ENCODE measurements at regions not wholly inside any gene's neighbourhood (a gene's known extent, or its start where the extent isn't known, plus 50 kb on each side); places are given as distances from the start of the nearest gene placed in this dataset.

DNA sequence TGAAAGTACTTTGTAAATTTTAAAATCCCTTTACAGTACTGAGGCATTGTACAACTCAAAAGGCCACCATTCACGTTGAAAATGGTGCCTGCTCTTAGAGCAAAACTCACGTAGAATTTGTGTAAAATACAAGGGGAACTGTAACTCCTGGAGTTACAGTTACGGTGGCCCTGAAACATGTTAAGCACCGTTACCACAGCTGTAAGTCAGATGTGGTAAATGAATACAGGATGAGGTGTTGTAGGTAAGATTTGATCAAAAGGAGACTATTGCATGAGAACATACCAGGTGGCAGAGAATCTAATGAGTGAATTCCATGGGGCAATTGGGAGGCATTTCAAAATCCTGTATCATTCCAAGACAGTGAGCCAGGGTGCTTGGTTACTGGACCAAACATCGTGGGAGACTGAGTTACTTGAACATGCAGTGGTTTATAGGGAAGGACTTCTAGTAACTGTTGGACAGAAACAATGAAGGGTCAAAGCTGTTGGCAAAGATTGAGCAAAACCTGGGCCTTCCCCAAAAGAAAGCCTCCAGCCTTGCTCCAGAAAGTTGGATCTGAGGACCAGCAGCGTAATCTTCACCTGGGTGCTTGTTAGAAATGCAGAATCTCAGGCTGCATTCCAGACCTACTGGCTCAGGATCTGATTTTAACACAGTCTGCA is 535.8 kb upstream of the POU3F3 start:
- no peak overlapping the region for H3K27ac ChIP-seq

DNA sequence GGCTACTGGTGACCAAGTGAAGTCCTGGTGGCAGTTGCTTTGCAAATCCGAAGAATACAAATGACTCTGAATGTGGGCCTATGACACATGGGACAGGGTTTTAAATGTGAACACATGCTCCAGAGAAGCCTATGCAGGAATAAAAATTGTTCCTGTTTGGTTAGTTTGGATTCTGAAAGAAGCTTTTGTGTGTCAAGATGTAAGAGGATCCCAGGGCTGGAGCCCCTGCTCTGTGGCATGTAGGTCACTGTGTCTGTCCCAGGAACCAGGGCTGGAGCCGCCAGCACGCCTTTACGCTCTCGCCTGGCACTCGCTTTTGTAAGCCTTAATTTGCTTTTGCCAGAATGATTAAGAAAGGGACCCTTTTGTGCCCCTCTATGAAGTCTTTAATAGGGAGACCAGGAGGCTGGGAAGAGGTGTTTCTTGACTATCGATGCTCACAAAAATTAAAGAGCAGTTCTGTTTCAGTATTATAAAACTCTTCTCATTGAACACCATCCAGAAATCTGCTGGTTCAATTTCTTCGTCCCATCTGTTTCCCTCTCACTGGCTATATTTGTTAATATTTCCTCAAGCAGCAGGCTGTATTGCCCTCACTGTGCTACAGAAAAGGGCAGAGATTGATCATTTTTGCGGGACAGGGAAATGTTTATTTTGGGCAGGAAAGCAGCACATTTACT is 532.7 kb upstream of the POU3F3 start:
- H3K9me3 ChIP-seq (ENCODE audit: severe bottlenecking) = no peaks in the 10 kb centered on the region
- no peak for DNase-seq
- H3K27me3 ChIP-seq (ENCODE audit: insufficient read depth, low read depth, severe bottlenecking) = peaks cover 67% of the 10 kb centered on the region
- H3K36me3 ChIP-seq = no peaks in the 10 kb centered on the region
- no peak overlapping the region for H3K4me3 ChIP-seq (ENCODE audit: low read depth, low read length)
- TF ChIP-seq, protein P1, sequence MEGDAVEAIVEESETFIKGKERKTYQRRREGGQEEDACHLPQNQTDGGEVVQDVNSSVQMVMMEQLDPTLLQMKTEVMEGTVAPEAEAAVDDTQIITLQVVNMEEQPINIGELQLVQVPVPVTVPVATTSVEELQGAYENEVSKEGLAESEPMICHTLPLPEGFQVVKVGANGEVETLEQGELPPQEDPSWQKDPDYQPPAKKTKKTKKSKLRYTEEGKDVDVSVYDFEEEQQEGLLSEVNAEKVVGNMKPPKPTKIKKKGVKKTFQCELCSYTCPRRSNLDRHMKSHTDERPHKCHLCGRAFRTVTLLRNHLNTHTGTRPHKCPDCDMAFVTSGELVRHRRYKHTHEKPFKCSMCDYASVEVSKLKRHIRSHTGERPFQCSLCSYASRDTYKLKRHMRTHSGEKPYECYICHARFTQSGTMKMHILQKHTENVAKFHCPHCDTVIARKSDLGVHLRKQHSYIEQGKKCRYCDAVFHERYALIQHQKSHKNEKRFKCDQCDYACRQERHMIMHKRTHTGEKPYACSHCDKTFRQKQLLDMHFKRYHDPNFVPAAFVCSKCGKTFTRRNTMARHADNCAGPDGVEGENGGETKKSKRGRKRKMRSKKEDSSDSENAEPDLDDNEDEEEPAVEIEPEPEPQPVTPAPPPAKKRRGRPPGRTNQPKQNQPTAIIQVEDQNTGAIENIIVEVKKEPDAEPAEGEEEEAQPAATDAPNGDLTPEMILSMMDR (IDR thresholded peaks at IDR 0.05; ENCODE audit: low read depth, low read length) = no peak
- no peak overlapping the region for H3K27ac ChIP-seq

More for the DNA sequence above, 535.8 kb upstream of the POU3F3 start:
- Histone ChIP-seq H3K36me3 (no peaks in the 10 kb centered on the region), H3K9me3 (ENCODE audit: severe bottlenecking) (no peaks in the 10 kb centered on the region), H3K4me3 (ENCODE audit: low read depth, low read length) (no peak overlapping the region), H3K27me3 (ENCODE audit: insufficient read depth, low read depth, severe bottlenecking) (peaks cover 65% of the 10 kb centered on the region)
- DNase-seq = no peak
- TF ChIP-seq, protein P1 (IDR thresholded peaks at IDR 0.05; ENCODE audit: low read depth, low read length) = no peak

DNA sequence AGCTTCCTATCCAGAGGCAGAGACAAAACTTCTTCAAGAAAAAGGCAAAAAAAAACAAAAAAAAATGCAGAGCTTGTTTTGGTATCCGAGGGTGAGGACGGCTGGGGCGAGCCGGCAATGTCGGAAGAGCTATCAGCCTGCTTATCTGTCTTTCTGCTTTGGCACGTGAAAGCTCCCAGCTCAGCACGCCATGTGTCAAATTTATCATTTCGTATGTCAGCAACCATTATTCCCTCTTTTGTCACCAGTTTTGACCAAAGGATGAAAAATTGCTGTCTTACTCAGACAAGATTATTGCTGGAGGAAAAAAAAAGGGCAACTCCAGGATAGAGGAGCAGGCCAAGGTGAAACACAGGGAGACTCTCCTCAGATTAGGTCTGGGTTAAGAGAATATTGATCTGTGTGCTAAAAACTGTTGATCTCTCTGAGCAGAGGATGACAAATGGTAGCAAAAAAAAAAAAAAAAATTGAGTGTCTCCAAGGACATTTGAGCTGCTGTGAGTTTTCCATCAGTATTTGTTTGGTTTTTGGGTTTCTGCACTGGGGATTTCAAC is 532.0 kb upstream of the POU3F3 start:
- H3K36me3 ChIP-seq = no peaks in the 10 kb centered on the region
- no peaks in the 10 kb centered on the region for H3K9me3 ChIP-seq (ENCODE audit: severe bottlenecking)
- peaks cover 69% of the 10 kb centered on the region for H3K27me3 ChIP-seq (ENCODE audit: insufficient read depth, low read depth, severe bottlenecking)
- no peak overlapping the region for H3K4me3 ChIP-seq (ENCODE audit: low read depth, low read length)
- DNase-seq = no peak
- no peak overlapping the region for H3K27ac ChIP-seq
- TF ChIP-seq, protein P1 (IDR thresholded peaks at IDR 0.05; ENCODE audit: low read depth, low read length) = no peak

DNA sequence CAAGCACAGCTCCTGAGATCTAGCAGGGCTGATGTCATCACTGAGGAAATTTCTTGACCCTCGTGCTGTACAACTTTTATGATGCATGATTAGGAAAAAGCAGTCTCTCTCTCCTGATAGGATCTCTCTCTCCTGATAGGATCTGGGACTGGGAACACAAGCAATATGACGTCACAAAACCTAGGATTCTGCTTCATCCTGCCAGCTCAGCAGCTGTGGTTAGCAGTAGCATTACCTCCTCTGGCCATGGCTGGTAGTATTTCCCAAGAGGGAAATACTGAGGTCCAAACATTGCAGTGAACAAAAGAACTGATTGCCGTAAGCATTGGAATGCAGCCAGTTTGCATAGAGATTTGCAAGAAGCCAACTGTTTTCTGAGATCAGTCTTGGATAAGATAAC is 521.2 kb upstream of the POU3F3 start:
- Histone ChIP-seq H3K9me3 (ENCODE audit: severe bottlenecking) (no peaks in the 10 kb centered on the region), H3K4me3 (ENCODE audit: low read depth, low read length) (no peak overlapping the region), H3K36me3 (no peaks in the 10 kb centered on the region), H3K27me3 (ENCODE audit: insufficient read depth, low read depth, severe bottlenecking) (peaks cover 38% of the 10 kb centered on the region), H3K27ac (no peak overlapping the region)
- no peak for DNase-seq
- TF ChIP-seq, protein P1 (IDR thresholded peaks at IDR 0.05; ENCODE audit: low read depth, low read length) = no peak

DNA sequence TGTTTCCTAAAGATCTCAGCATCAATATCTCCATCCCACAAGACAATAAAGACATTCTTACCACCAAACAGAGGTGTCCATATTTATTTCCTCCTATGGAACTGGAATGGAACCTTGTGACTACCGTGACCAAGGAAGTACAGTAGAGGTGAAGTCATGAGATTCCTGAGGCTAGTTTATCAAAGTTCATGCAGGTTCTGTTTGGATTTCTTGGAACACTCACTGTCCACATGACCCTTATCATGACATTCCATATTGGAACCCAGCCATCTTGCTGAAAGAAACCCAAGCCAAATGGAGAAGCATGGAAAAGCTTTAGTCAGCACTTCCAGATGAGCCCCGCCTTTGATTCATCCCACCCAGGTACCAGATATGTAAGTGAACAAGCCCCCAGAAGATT is 516.0 kb upstream of the POU3F3 start:
- TF ChIP-seq, protein P1 (IDR thresholded peaks at IDR 0.05; ENCODE audit: low read depth, low read length) = no peak
- Histone ChIP-seq H3K4me3 (ENCODE audit: low read depth, low read length) (no peak overlapping the region), H3K9me3 (ENCODE audit: severe bottlenecking) (no peaks in the 10 kb centered on the region), H3K36me3 (no peaks in the 10 kb centered on the region), H3K27me3 (ENCODE audit: insufficient read depth, low read depth, severe bottlenecking) (peaks cover 40% of the 10 kb centered on the region), H3K27ac (no peak overlapping the region)
- no peak for DNase-seq
